ENCODE measurements at regions not wholly inside any gene's neighbourhood (a gene's known extent, or its start where the extent isn't known, plus 50 kb on each side); places are given as distances from the start of the nearest gene placed in this dataset.

GRCh38 chr16:51427085-51427484 is 276.0 kb upstream of the SALL1 start:
- DNase-seq (no peak), ATAC-seq (ENCODE audit: low read depth) (no peak)
- Histone ChIP-seq H3K14ac (replicated peaks; ENCODE audit: low read depth, low read length) (no peak overlapping the region), H2BK120ac (ENCODE audit: low read depth, low read length) (no peak overlapping the region), H4K5ac (ENCODE audit: low read depth, low read length) (no peak overlapping the region), H3K56ac (ENCODE audit: extremely low read depth, insufficient read depth, low read length) (no peak overlapping the region), H3K79me1 (ENCODE audit: low read depth in 1 of 2, low read length in 2 of 2) (no peaks in the 10 kb centered on the region), H3K9ac (ENCODE audit: low read depth, low read length) (no peak overlapping the region), H3K27me3 (ENCODE audit: control insufficient read depth, insufficient read depth, low read length) (no peaks in the 10 kb centered on the region), H3K4ac (ENCODE audit: low read depth, low read length) (no peak overlapping the region), H2AK5ac (ENCODE audit: low read depth, low read length) (no peak overlapping the region), H2BK20ac (ENCODE audit: low read depth, low read length) (no peak overlapping the region; the same call in 1 of the 2 replicates), H2BK15ac (ENCODE audit: low read depth, low read length) (no peak overlapping the region), H3K18ac (ENCODE audit: low read depth, low read length) (no peak overlapping the region), H3K36me3 (ENCODE audit: control insufficient read depth, insufficient read depth, low read length) (no peaks in the 10 kb centered on the region), H3K4me2 (ENCODE audit: low read depth, low read length) (no peak overlapping the region), H3K9me3 (ENCODE audit: control insufficient read depth, insufficient read depth, low read length) (no peaks in the 10 kb centered on the region), H3K27ac (ENCODE audit: insufficient read depth, low read length) (no peak overlapping the region), H3K4me1 (ENCODE audit: control insufficient read depth, insufficient read depth, low read length) (peaks cover 5% of the 10 kb centered on the region; the same call in 1 of the 2 replicates), H2BK5ac (ENCODE audit: low read depth, low read length, poor library complexity, severe bottlenecking) (no peak overlapping the region), H4K91ac (ENCODE audit: insufficient read depth, low read depth, low read length) (no peak overlapping the region), H3K9me1 (ENCODE audit: insufficient read depth, low read length) (peaks cover 2% of the 10 kb centered on the region), H2AFZ (replicated peaks; ENCODE audit: low read length, poor library complexity) (no peak overlapping the region), H2AK9ac (replicated peaks; ENCODE audit: low read depth, low read length, poor library complexity) (no peak overlapping the region), H3K23ac (ENCODE audit: low read depth, low read length) (no peak overlapping the region), H3K4me3 (ENCODE audit: insufficient read depth, low read depth, low read length) (no peak overlapping the region), H4K8ac (ENCODE audit: low read depth in 2 of 2, low read length in 2 of 2) (no peak overlapping the region), H4K20me1 (ENCODE audit: insufficient read depth, low read length) (no peaks in the 10 kb centered on the region)
- no CpG with 5 or more reads among the region's 1 CpG for WGBS, 2 experiments (ENCODE audit: extremely low coverage in 2 of 2, insufficient read length in 1 of 2)
- intact Hi-C loops (cut with micrococcal nuclease) (no loop called here), in situ Hi-C loops (cut with MboI; ENCODE audit: low sequenced_read_pairs) (no loop called here), dilution Hi-C loops (cut with HindIII; ENCODE audit: low sequenced_read_pairs, unreplicated experiment) (no loop called here)
- POLR2A ChIA-PET (ENCODE audit: unreplicated experiment): no interaction called here
- TF ChIP-seq CHD1 (IDR thresholded peaks at IDR 0.05; ENCODE audit: low read depth, low read length) (no peak), NFE2L2 (IDR thresholded peaks at IDR 0.05; ENCODE audit: low read depth, low read length) (no peak), CTCF (conservative IDR thresholded peaks at IDR 0.05; ENCODE audit: low read depth, low read length) (no peak), FOS (IDR thresholded peaks at IDR 0.05; ENCODE audit: low read depth, low read length) (no peak), BHLHE40 (IDR thresholded peaks at IDR 0.05; ENCODE audit: low read depth, low read length) (no peak), MAFK (IDR thresholded peaks at IDR 0.05; ENCODE audit: low read depth, low read length) (no peak), RCOR1 (IDR thresholded peaks at IDR 0.05; ENCODE audit: insufficient replicate concordance, low read length) (no peak), RAD21 (IDR thresholded peaks at IDR 0.05; ENCODE audit: low read length) (no peak), SMC3 (IDR thresholded peaks at IDR 0.05; ENCODE audit: low read depth, low read length) (no peak), POLR2A (IDR thresholded peaks at IDR 0.05; ENCODE audit: low read depth, low read length) (no peak), MXI1 (IDR thresholded peaks at IDR 0.05; ENCODE audit: borderline replicate concordance, low read depth, low read length) (no peak), MAZ (IDR thresholded peaks at IDR 0.05; ENCODE audit: borderline replicate concordance, low read depth, low read length) (no peak)
- TF ChIP-seq, protein P1, sequence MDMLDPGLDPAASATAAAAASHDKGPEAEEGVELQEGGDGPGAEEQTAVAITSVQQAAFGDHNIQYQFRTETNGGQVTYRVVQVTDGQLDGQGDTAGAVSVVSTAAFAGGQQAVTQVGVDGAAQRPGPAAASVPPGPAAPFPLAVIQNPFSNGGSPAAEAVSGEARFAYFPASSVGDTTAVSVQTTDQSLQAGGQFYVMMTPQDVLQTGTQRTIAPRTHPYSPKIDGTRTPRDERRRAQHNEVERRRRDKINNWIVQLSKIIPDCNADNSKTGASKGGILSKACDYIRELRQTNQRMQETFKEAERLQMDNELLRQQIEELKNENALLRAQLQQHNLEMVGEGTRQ (IDR thresholded peaks at IDR 0.05; ENCODE audit: low read depth, low read length): no peak
- BruUV-seq (replicated peaks): no TSS peak
- CTCF ChIA-PET: interaction anchor here (1.0 kb wide), 1 partner anchor 21 kb away, joined by 5 read pairs; no protein-coding TSS in a partner anchor

Measured in IMR-90 (cell line).